IMR-90 (cell line): ENCODE measurements at regions not wholly inside any gene's neighbourhood (a gene's known extent, or its start where the extent isn't known, plus 50 kb on each side); places are given as distances from the start of the nearest gene placed in this dataset.

Experiments
- ATAC-seq: fragments of 200-7000 bp; cut with Tn5 transposase; 2 replicates; pipeline ENCODE4 v1.9.1; 2020; ENCODE audit warnings: low read depth, mild to moderate bottlenecking, moderate library complexity
- BruUV-seq: library from RNA; stranded (reverse); fragments of 400-500 nt; replicated peaks from 2 replicates; lab custom pipeline; 2021; lab: Mats Ljungman, UMichigan
- CTCF ChIA-PET: fragments of 300-600 bp; formaldehyde crosslinking; extraction: SDS; loops from one replicate; lab custom pipeline; 2021; ENCODE audit warnings: antibody characterized with exemption; lab: Yijun Ruan, JAX
- POLR2A ChIA-PET: fragments of 300-600 bp; sonication (Branson Sonifier 250); formaldehyde crosslinking; loops from one replicate; lab custom pipeline; 2022; ENCODE audit warnings: antibody characterized with exemption; ENCODE audit not compliant: unreplicated experiment; lab: Charles Lee
- DNase-seq: peaks from one replicate; pipeline ENCODE4 v3.0.0; 2013
- H2AFZ ChIP-seq: replicated peaks from 2 replicates; pipeline ENCODE3; 2013; ENCODE audit warnings: low read length, mild to moderate bottlenecking; ENCODE audit not compliant: poor library complexity
- H2AK5ac ChIP-seq: 2 replicates; pipeline ENCODE4 v1.6.1; 2013; ENCODE audit warnings: low read depth, low read length, inconsistent platforms
- H2AK9ac ChIP-seq: replicated peaks from 2 replicates; pipeline ENCODE3; 2013; ENCODE audit warnings: mild to moderate bottlenecking, low read depth, low read length, moderate library complexity; ENCODE audit not compliant: poor library complexity
- H2BK120ac ChIP-seq: 2 replicates; pipeline ENCODE4 v1.6.1; 2013; ENCODE audit warnings: low read depth, low read length, inconsistent platforms
- H2BK15ac ChIP-seq: 3 replicates; pipeline ENCODE4 v1.6.1; 2013; ENCODE audit warnings: low read depth, low read length, inconsistent platforms
- H2BK20ac ChIP-seq: 2 replicates; pipeline ENCODE4 v1.6.1; 2013; ENCODE audit warnings: low read depth, mild to moderate bottlenecking, inconsistent platforms, low read length, moderate library complexity
- H2BK5ac ChIP-seq: 2 replicates; pipeline ENCODE4 v1.6.1; 2013; ENCODE audit warnings: mild to moderate bottlenecking, low read depth, low read length, inconsistent platforms; ENCODE audit not compliant: poor library complexity, severe bottlenecking
- H3K14ac ChIP-seq: replicated peaks from 2 replicates; pipeline ENCODE4 v1.6.1; 2013; ENCODE audit warnings: low read depth, low read length, inconsistent platforms
- H3K18ac ChIP-seq: 2 replicates; pipeline ENCODE4 v1.6.1; 2013; ENCODE audit warnings: low read depth, low read length, control low read depth
- H3K23ac ChIP-seq: 2 replicates; pipeline ENCODE4 v1.6.1; 2013; ENCODE audit warnings: low read depth, low read length, inconsistent platforms
- H3K27ac ChIP-seq: 2 replicates; pipeline ENCODE4 v1.5.1; 2013; ENCODE audit warnings: mild to moderate bottlenecking, control low read depth, low read length; ENCODE audit not compliant: insufficient read depth
- H3K27me3 ChIP-seq: 2 replicates; pipeline ENCODE4 v1.6.1; 2013; ENCODE audit warnings: low read length; ENCODE audit not compliant: control insufficient read depth, insufficient read depth
- H3K36me3 ChIP-seq: 2 replicates; pipeline ENCODE4 v1.6.1; 2013; ENCODE audit warnings: low read length, mixed read lengths; ENCODE audit not compliant: control insufficient read depth, insufficient read depth
- H3K4ac ChIP-seq: 2 replicates; pipeline ENCODE4 v1.6.1; 2013; ENCODE audit warnings: low read depth, low read length, inconsistent platforms
- H3K4me1 ChIP-seq: 2 replicates; pipeline ENCODE4 v1.6.1; 2013; ENCODE audit warnings: low read length, mixed read lengths; ENCODE audit not compliant: control insufficient read depth, insufficient read depth
- H3K4me2 ChIP-seq: 2 replicates; pipeline ENCODE4 v1.6.1; 2013; ENCODE audit warnings: low read depth, mild to moderate bottlenecking, control low read depth, low read length, moderate library complexity
- H3K4me3 ChIP-seq: 2 replicates; pipeline ENCODE4 v1.5.1; 2013; ENCODE audit warnings: low read depth, mild to moderate bottlenecking, control low read depth, low read length, moderate library complexity; ENCODE audit not compliant: insufficient read depth
- H3K56ac ChIP-seq: 2 replicates; pipeline ENCODE4 v1.6.1; 2013; ENCODE audit warnings: low read length, inconsistent platforms; ENCODE audit not compliant: insufficient read depth; ENCODE audit errors: extremely low read depth
- H3K79me1 ChIP-seq, 2 experiments: 2 replicates each; pipeline ENCODE4 v1.6.1; 2013; ENCODE audit warnings: low read length in 2 of 2, inconsistent platforms in 1 of 2, low read depth in 1 of 2
- H3K9ac ChIP-seq: 2 replicates; pipeline ENCODE4 v1.6.1; 2013; ENCODE audit warnings: low read depth, low read length, control low read depth
- H3K9me1 ChIP-seq: 2 replicates; pipeline ENCODE4 v1.6.1; 2013; ENCODE audit warnings: low read length, inconsistent platforms; ENCODE audit not compliant: insufficient read depth
- H3K9me3 ChIP-seq: 2 replicates; pipeline ENCODE4 v1.6.1; 2013; ENCODE audit warnings: low read length; ENCODE audit not compliant: control insufficient read depth, insufficient read depth
- H4K20me1 ChIP-seq: 2 replicates; pipeline ENCODE4 v1.6.1; 2013; ENCODE audit warnings: low read length, inconsistent platforms; ENCODE audit not compliant: insufficient read depth
- H4K5ac ChIP-seq: 2 replicates; pipeline ENCODE4 v1.6.1; 2013; ENCODE audit warnings: mild to moderate bottlenecking, low read depth, low read length, control low read depth
- H4K8ac ChIP-seq, 2 experiments: 2 replicates each; pipeline ENCODE4 v1.6.1; 2013; ENCODE audit warnings: low read depth in 2 of 2, low read length in 2 of 2, control low read depth in 1 of 2, inconsistent platforms in 1 of 2
- H4K91ac ChIP-seq: 2 replicates; pipeline ENCODE4 v1.6.1; 2013; ENCODE audit warnings: low read depth, low read length, inconsistent platforms; ENCODE audit not compliant: insufficient read depth
- BHLHE40 ChIP-seq: fragments of 150-350 bp; IDR thresholded peaks from 2 replicates; pipeline ENCODE4 v1.6.1; 2016; ENCODE audit warnings: mild to moderate bottlenecking, low read depth, low read length
- FOS ChIP-seq: fragments of 150-350 bp; IDR thresholded peaks from 2 replicates; pipeline ENCODE4 v1.6.1; 2016; ENCODE audit warnings: low read depth, low read length
- RFX5 ChIP-seq: IDR thresholded peaks from 2 replicates; pipeline ENCODE4 v1.8.0; 2012; ENCODE audit warnings: low read depth, mild to moderate bottlenecking, low read length, moderate library complexity
- WGBS, 2 experiments: methylation state at CpG; one replicate each; pipeline versions ENCODE4 v1.1.5 to v1.1.7; 2013; ENCODE audit warnings: missing lambda C conversion rate in 2 of 2; ENCODE audit not compliant: insufficient read length in 1 of 2; ENCODE audit errors: extremely low coverage in 2 of 2; 5-methylcytosine and 5-hydroxymethylcytosine counted together
- dilution Hi-C: fragments of 300-500 bp; cut with HindIII; formaldehyde crosslinking; loops from one replicate; pipeline ENCODE4 v1.14.3; 2018; ENCODE audit warnings: low sequenced_read_pairs; ENCODE audit not compliant: unreplicated experiment
- in situ Hi-C: fragments of 300-500 bp; cut with MboI; formaldehyde crosslinking; loops from 3 replicates; pipeline ENCODE4 v1.14.3; 2019; ENCODE audit warnings: low sequenced_read_pairs, inconsistent platforms, mixed read lengths
- intact Hi-C: fragments of 100-400 bp; cut with micrococcal nuclease; formaldehyde crosslinking; loops from 2 replicates; pipeline ENCODE4 v1.10.0; 2022

- Histone ChIP-seq H3K4me3 (no peak overlapping the region), H3K9me1 (no peaks in the 10 kb centered on the region), H2AK9ac (no peak overlapping the region), H4K8ac (no peak overlapping the region), H3K14ac (no peak overlapping the region), H3K27ac (no peak overlapping the region), H3K4me2 (no peak overlapping the region), H3K27me3 (no peaks in the 10 kb centered on the region), H2BK20ac (no peak overlapping the region), H3K9me3 (no peaks in the 10 kb centered on the region), H4K5ac (no peak overlapping the region), H3K18ac (no peak overlapping the region), H3K79me1 (no peaks in the 10 kb centered on the region), H3K23ac (no peak overlapping the region), H3K9ac (no peak overlapping the region), H2AFZ (no peak overlapping the region), H3K4ac (no peak overlapping the region), H4K91ac (no peak overlapping the region), H3K4me1 (no peaks in the 10 kb centered on the region), H2AK5ac (no peak overlapping the region), H3K56ac (no peak overlapping the region), H4K20me1 (no peaks in the 10 kb centered on the region), H3K36me3 (no peaks in the 10 kb centered on the region), H2BK120ac (no peak overlapping the region), H2BK15ac (no peak overlapping the region), H2BK5ac (no peak overlapping the region)
- no TSS peak for BruUV-seq
- in situ Hi-C loops, result loop anchor here (25.0 kb wide), 1 partner anchor 325 kb away; no protein-coding TSS in a partner anchor
- no peak for TF ChIP-seq FOS
- TF ChIP-seq RFX5, result no peak
- no peak for TF ChIP-seq BHLHE40
- WGBS, 2 experiments, result no CpG with 5 or more reads among the region's 1 CpG
- ATAC-seq (no peak), DNase-seq (no peak)
- ChIA-PET POLR2A (no interaction called here), CTCF (no interaction called here)
- dilution Hi-C loops, result no loop called here
- intact Hi-C loops, result no loop called here
Observed at GRCh38 chr7:122212754-122213153, 68.7 kb upstream of the AASS start.
